ENCODE measurements at regions not wholly inside any gene's neighbourhood (a gene's known extent, or its start where the extent isn't known, plus 50 kb on each side); places are given as distances from the start of the nearest gene placed in this dataset.

- TF ChIP-seq TAF1 (IDR thresholded peaks at IDR 0.05; ENCODE audit: borderline replicate concordance, low read depth, low read length) (no peak), POLR2AphosphoS5 (IDR thresholded peaks at IDR 0.05; ENCODE audit: low read depth, low read length) (no peak), POLR2A (IDR thresholded peaks at IDR 0.05; ENCODE audit: low read depth, low read length) (no peak)
Measured at GRCh38 chr4:54929459-54929858, 195.9 kb downstream of the KDR start.
